ENCODE measurements at regions not wholly inside any gene's neighbourhood (a gene's known extent, or its start where the extent isn't known, plus 50 kb on each side); places are given as distances from the start of the nearest gene placed in this dataset.

GRCh38 chr5:172573986-172574870, 66.8 kb upstream of the NEURL1B start:
- Histone ChIP-seq H3K4me3 (no peak overlapping the region), H3K9me3 (no peaks in the 10 kb centered on the region), H3K36me3 (no peaks in the 10 kb centered on the region), H3K27me3 (no peaks in the 10 kb centered on the region), H3K27ac (no peak overlapping the region), H3K4me1 (peaks cover 0 to 6% (median 0%) of the 10 kb centered on the region in 4 donors)
- DNase-seq (no peak), ATAC-seq (ENCODE audit: low FRiP score in 2 of 2) (no peak)
- TF ChIP-seq CTCF (IDR thresholded peaks at IDR 0.05) = no peak
- TF ChIP-seq EP300 (IDR thresholded peaks at IDR 0.05) = no peak
- no peak for TF ChIP-seq POLR2AphosphoS5 (IDR thresholded peaks at IDR 0.05)
- TF ChIP-seq POLR2A (IDR thresholded peaks at IDR 0.05) = no peak
- WGBS, 2 donors = 75 to 85% methylated on average over 12 of the region's 12 CpGs

GRCh38 chr5:172573120-172573882, 67.8 kb upstream of the NEURL1B start:
- Histone ChIP-seq H3K27me3 (no peaks in the 10 kb centered on the region), H3K4me1 (peaks cover 0 to 6% (median 0%) of the 10 kb centered on the region in 4 donors), H3K27ac (no peak overlapping the region), H3K36me3 (no peaks in the 10 kb centered on the region), H3K9me3 (no peaks in the 10 kb centered on the region), H3K4me3 (no peak overlapping the region)
- ATAC-seq (ENCODE audit: low FRiP score in 2 of 2) (no peak), DNase-seq (no peak)
- WGBS, 2 donors = 90 to 91% methylated on average over 13 of the region's 13 CpGs
- no peak for TF ChIP-seq EP300 (IDR thresholded peaks at IDR 0.05)
- TF ChIP-seq POLR2AphosphoS5 (IDR thresholded peaks at IDR 0.05) = no peak
- TF ChIP-seq CTCF (IDR thresholded peaks at IDR 0.05) = no peak
- no peak for TF ChIP-seq POLR2A (IDR thresholded peaks at IDR 0.05)

- no peaks in the 10 kb centered on the region for H3K9me3 ChIP-seq
- TF ChIP-seq EP300 (IDR thresholded peaks at IDR 0.05) = no peak
- no peak for TF ChIP-seq POLR2A (IDR thresholded peaks at IDR 0.05)
- no peak for TF ChIP-seq CTCF (IDR thresholded peaks at IDR 0.05)
- no peak for TF ChIP-seq POLR2AphosphoS5 (IDR thresholded peaks at IDR 0.05)
- H3K27ac ChIP-seq = no peak overlapping the region
- DNase-seq (no peak), ATAC-seq (ENCODE audit: low FRiP score in 2 of 2) (no peak)
- 89 to 94% methylated on average over 3 of the region's 3 CpGs for WGBS, 2 donors
- H3K36me3 ChIP-seq = no peaks in the 10 kb centered on the region
- peaks cover 0 to 6% (median 0%) of the 10 kb centered on the region in 4 donors for H3K4me1 ChIP-seq
- H3K4me3 ChIP-seq = no peak overlapping the region
- H3K27me3 ChIP-seq = no peaks in the 10 kb centered on the region
Observed at GRCh38 chr5:172572440-172572839, 68.6 kb upstream of the NEURL1B start.

- no peaks in the 10 kb centered on the region for H3K9me3 ChIP-seq
- no peak overlapping the region for H3K4me3 ChIP-seq
- H3K27ac ChIP-seq = no peak overlapping the region
- no peak for ATAC-seq (ENCODE audit: low FRiP score in 2 of 2)
- TF ChIP-seq EP300 (IDR thresholded peaks at IDR 0.05) = no peak
- no peak for TF ChIP-seq POLR2A (IDR thresholded peaks at IDR 0.05)
- no peak for TF ChIP-seq CTCF (IDR thresholded peaks at IDR 0.05)
- no peak for TF ChIP-seq POLR2AphosphoS5 (IDR thresholded peaks at IDR 0.05)
- H3K4me1 ChIP-seq = peaks cover 0 to 6% (median 0%) of the 10 kb centered on the region in 4 donors
- 89 to 93% methylated on average over 8 of the region's 8 CpGs for WGBS, 2 donors
- DNase-seq = no peak
- no peaks in the 10 kb centered on the region for H3K36me3 ChIP-seq
- H3K27me3 ChIP-seq = no peaks in the 10 kb centered on the region
Observed at GRCh38 chr5:172571892-172572291, 69.2 kb upstream of the NEURL1B start.
